ENCODE measurements at regions not wholly inside any gene's neighbourhood (a gene's known extent, or its start where the extent isn't known, plus 50 kb on each side); places are given as distances from the start of the nearest gene placed in this dataset.

GRCh38 chr3:20787005-20787404 lies 601.0 kb upstream of the SGO1 start:
- TF ChIP-seq, protein P1, sequence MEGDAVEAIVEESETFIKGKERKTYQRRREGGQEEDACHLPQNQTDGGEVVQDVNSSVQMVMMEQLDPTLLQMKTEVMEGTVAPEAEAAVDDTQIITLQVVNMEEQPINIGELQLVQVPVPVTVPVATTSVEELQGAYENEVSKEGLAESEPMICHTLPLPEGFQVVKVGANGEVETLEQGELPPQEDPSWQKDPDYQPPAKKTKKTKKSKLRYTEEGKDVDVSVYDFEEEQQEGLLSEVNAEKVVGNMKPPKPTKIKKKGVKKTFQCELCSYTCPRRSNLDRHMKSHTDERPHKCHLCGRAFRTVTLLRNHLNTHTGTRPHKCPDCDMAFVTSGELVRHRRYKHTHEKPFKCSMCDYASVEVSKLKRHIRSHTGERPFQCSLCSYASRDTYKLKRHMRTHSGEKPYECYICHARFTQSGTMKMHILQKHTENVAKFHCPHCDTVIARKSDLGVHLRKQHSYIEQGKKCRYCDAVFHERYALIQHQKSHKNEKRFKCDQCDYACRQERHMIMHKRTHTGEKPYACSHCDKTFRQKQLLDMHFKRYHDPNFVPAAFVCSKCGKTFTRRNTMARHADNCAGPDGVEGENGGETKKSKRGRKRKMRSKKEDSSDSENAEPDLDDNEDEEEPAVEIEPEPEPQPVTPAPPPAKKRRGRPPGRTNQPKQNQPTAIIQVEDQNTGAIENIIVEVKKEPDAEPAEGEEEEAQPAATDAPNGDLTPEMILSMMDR (IDR thresholded peaks at IDR 0.05) = no peak
- TF ChIP-seq, protein P2, sequence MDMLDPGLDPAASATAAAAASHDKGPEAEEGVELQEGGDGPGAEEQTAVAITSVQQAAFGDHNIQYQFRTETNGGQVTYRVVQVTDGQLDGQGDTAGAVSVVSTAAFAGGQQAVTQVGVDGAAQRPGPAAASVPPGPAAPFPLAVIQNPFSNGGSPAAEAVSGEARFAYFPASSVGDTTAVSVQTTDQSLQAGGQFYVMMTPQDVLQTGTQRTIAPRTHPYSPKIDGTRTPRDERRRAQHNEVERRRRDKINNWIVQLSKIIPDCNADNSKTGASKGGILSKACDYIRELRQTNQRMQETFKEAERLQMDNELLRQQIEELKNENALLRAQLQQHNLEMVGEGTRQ (CRISPR knock-in tag; IDR thresholded peaks at IDR 0.05) = no peak
- TF ChIP-seq, protein P3, sequence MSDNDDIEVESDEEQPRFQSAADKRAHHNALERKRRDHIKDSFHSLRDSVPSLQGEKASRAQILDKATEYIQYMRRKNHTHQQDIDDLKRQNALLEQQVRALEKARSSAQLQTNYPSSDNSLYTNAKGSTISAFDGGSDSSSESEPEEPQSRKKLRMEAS (CRISPR knock-in tag; IDR thresholded peaks at IDR 0.05) = no peak
- TF ChIP-seq NFYB (CRISPR knock-in tag; conservative IDR thresholded peaks at IDR 0.05; ENCODE audit: low read depth) (no peak), JUN (CRISPR knock-in tag; IDR thresholded peaks at IDR 0.05) (no peak), ZNF512 (CRISPR knock-in tag; IDR thresholded peaks at IDR 0.05; ENCODE audit: borderline replicate concordance) (no peak), ZNF121 (CRISPR knock-in tag; IDR thresholded peaks at IDR 0.05) (no peak), KAT7 (CRISPR knock-in tag; IDR thresholded peaks at IDR 0.05; ENCODE audit: borderline replicate concordance) (no peak)
